Omental fat pad (tissue), 3 donors: ENCODE measurements at regions not wholly inside any gene's neighbourhood (a gene's known extent, or its start where the extent isn't known, plus 50 kb on each side); places are given as distances from the start of the nearest gene placed in this dataset.
"Not testable (repeated sequence)": the region's sequence is repeated elsewhere in the genome, so short reads cannot be mapped to it uniquely, and the experiment has no call there.

Source experiments
- ATAC-seq: fragments of 150-250 bp; one replicate; pipeline ENCODE4 v1.9.1; 2016; ENCODE audit warnings: mild to moderate bottlenecking, moderate library complexity; ENCODE audit not compliant: low FRiP score
- DNase-seq: peaks from one replicate; pipeline ENCODE4 v3.0.0-alpha.2; 2019; ENCODE audit warnings: low spot score
- TF ChIP-seq, protein P1 (sequence below), 3 donors: fragments of 450-650 bp; IDR thresholded peaks; one replicate each; pipeline ENCODE4 v1.5.1; 2016 to 2017; ENCODE audit warnings: antibody characterized with exemption in 3 of 3, mild to moderate bottlenecking in 3 of 3, moderate library complexity in 2 of 3

DNA sequence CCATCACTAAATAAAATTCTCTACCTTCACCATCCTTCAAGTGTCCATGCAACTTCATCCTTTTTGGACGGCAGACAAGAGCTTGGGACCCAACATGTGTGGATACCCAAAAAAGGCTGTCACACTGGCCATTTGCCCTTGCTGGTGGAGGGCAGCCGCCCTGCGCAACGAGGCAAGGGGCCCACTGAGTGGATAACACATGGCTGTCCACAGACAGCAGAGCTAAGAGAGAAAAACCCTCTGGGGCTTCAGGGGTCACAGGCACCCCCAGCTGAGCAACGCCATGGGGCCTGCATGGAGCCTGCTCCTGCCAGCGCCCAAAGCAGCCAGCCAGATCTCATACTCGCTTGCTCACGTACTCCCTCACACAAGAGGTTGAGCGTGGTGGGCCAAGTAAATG, 205.9 kb upstream of the NREP start:
- TF ChIP-seq, protein P1, sequence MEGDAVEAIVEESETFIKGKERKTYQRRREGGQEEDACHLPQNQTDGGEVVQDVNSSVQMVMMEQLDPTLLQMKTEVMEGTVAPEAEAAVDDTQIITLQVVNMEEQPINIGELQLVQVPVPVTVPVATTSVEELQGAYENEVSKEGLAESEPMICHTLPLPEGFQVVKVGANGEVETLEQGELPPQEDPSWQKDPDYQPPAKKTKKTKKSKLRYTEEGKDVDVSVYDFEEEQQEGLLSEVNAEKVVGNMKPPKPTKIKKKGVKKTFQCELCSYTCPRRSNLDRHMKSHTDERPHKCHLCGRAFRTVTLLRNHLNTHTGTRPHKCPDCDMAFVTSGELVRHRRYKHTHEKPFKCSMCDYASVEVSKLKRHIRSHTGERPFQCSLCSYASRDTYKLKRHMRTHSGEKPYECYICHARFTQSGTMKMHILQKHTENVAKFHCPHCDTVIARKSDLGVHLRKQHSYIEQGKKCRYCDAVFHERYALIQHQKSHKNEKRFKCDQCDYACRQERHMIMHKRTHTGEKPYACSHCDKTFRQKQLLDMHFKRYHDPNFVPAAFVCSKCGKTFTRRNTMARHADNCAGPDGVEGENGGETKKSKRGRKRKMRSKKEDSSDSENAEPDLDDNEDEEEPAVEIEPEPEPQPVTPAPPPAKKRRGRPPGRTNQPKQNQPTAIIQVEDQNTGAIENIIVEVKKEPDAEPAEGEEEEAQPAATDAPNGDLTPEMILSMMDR (IDR thresholded peaks at IDR 0.05), result no peak
- DNase-seq (no peak), ATAC-seq (no peak)

DNA sequence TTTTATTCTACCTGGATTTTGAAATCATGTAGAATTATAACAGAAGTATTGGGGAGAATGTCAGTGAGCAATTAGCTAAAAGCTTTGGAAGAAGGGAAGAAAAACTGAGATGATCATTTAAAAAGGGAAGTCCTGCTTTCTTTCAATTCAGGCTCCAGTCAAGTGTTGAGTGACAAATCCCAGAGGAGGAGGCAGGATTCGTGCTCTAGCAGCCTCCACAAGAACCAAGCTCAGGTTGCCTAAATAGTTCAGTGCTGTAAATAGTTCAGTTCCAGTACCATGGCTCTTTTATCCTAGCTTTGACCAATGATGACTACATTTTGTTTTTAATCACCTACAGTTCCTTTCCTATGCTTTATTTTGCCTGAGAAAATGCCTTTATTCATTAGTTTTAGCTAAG, 204.9 kb upstream of the NREP start:
- DNase-seq (no peak), ATAC-seq (no peak)
- TF ChIP-seq, protein P1 (IDR thresholded peaks at IDR 0.05), result no peak

DNA sequence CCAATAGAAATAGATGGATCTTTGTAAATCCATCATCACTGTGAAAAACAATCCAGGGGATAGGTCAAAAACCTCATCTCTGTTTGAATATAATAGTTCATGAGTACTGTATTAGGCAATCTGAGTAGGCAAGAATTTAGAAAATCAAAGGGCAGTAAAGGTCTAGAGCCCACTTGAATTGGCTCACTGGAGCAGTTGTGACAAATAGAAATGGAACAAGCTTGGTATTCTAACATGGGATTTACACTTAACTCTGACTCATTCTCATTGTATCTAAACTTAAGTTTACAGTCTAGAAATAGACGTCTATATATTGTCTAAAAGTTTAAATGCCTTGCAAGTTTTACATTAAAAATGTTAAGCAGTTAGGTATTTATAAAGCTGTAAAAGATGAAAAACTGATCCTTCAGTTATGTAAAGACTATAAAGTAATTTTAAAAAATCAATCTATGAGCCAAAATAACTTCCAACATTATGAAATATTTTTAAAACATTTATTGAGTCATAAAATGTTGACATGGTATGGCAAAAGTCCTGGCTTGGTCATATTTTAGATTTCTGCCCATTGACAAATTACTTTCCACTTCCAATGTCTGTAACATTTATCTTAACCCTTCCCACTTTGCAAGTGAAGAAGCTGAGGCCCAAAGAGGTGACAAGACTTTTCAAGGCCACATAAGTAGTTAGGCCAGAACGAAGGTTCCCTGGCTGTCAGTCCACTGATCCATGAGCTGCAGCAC, 203.7 kb upstream of the NREP start:
- TF ChIP-seq, protein P1 (IDR thresholded peaks at IDR 0.05), result no peak
- ATAC-seq, result peak; percentile 77
- no peak for DNase-seq

DNA sequence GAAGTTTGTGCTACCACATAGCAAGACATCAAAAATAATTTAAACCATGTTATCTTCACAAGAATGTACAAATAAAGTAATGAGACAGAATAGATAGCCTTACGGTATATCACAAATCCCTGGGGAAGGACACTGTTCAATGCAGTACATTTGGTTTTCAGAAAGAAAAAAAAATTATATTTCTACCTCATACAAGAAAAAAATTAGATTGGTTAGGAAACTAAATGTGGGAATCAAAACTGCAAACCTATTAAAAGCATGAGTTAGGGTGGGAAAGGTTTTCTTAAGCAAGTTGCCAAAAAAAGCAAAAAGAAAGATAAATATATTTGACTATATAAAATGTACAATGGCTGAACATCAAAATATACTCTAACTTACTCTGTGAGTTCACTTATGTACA, 201.9 kb upstream of the NREP start:
- no peak for ATAC-seq
- TF ChIP-seq, protein P1 (IDR thresholded peaks at IDR 0.05), result no peak
- no peak for DNase-seq

DNA sequence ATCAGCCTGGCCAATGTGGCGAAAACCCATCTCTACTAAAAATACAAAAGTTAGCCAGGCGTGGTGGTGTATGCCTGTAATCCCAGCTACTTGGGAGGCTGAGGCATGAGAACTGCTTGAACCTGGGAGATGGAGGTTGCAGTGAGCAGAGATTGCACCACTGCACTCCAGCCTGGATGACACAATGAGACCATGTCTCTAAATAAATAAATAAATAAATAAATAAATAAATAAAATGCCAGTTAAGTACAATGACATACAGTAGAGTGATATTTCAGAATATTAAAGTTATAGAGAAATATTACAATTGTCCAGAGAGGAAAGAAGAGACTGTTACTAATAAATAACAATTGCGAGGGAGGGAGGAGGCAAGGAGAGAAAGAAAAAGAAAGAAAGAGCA, 199.8 kb upstream of the NREP start:
- not testable (repeated sequence) for DNase-seq, ATAC-seq

DNA sequence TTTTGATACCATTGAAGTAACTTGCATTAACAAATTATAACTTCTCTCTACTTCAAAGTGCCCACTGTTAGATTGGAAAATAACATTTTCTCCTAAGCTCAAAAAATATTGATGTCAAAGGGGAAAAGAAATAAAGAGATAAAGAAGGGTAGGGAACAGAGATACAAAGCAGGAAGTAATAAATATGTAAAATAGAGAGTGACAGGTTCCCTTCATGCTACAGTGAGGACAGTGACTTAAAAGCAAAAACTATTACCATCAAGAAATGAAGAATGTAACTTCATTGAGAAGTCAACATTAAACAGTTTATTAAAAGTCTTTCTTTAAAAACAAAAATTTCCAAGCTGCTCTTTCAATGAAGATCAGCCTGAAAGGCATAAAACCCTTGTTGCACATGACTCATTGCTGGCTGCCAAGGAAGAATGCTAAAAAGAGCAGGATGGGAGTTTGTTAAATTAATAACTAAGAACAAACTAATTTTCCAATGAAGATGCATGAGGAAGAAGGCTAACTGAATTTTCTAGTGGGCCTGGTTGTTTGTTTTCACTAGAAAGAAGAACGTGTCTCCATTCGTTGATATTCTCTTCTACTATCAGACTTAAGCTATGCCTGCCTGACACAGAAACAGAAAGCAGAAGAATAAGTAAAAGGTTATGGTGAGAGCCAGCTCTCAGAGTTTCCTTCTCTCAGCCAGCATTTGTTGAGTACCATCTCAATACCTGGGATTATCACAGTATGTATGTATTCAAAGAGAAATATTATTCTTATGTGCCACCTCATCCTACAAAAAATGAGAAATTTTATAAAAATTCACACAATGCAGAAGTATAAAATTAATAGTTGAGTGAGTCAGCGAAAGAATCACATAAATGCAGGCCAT, 197.8 kb upstream of the NREP start:
- ATAC-seq, result no peak
- TF ChIP-seq, protein P1 (IDR thresholded peaks at IDR 0.05), result no peak
- no peak for DNase-seq

DNA sequence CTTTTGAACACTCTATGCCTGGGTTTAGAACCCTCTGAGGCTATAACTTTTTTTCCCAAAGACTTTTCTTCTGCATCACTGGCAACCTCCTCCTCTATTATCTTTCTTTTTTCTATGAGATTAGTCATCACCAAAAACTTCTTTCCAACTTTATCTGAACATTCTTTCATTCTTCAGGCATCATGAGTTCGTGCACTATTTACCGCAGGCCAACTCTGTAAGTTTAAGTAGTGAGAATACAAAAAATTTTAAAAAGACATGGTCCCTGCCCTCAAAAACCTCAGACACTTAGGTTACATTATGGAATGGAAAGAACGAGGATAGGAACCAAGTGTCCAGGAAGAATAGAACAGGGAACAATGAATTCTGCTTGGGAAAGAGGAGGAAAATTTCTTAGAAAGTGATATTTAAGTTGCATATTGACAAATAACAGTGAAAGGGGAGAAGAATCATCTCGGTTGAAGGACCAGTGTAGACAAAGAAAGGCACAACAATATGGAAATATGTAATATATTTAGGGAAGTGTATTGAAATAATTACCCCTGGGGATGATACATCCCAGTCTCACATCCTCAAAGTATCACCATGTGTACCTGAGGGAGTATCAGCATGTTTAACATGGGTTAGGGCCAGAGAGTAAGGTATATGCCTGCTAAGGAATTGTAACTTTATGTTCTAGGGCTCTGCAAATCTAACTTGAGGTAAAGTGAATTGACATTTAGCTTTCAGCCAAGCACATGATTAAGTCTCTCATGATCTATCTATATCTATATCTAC, 196.5 kb upstream of the NREP start:
- no peak for DNase-seq
- peak; percentile 57 for ATAC-seq
- TF ChIP-seq, protein P1 (IDR thresholded peaks at IDR 0.05), result no peak
